IMR-90 (cell line): ENCODE measurements at regions not wholly inside any gene's neighbourhood (a gene's known extent, or its start where the extent isn't known, plus 50 kb on each side); places are given as distances from the start of the nearest gene placed in this dataset.

Experiments used
- ATAC-seq: fragments of 200-7000 bp; cut with Tn5 transposase; 2 replicates; pipeline ENCODE4 v1.9.1; 2020; ENCODE audit warnings: low read depth, mild to moderate bottlenecking, moderate library complexity
- BruUV-seq: library from RNA; stranded (reverse); fragments of 400-500 nt; replicated peaks from 2 replicates; lab custom pipeline; 2021; lab: Mats Ljungman, UMichigan
- CTCF ChIA-PET: fragments of 300-600 bp; formaldehyde crosslinking; extraction: SDS; loops from one replicate; lab custom pipeline; 2021; ENCODE audit warnings: antibody characterized with exemption; lab: Yijun Ruan, JAX
- POLR2A ChIA-PET: fragments of 300-600 bp; sonication (Branson Sonifier 250); formaldehyde crosslinking; loops from one replicate; lab custom pipeline; 2022; ENCODE audit warnings: antibody characterized with exemption; ENCODE audit not compliant: unreplicated experiment; lab: Charles Lee
- DNase-seq: peaks from one replicate; pipeline ENCODE4 v3.0.0; 2013
- H2AFZ ChIP-seq: replicated peaks from 2 replicates; pipeline ENCODE3; 2013; ENCODE audit warnings: low read length, mild to moderate bottlenecking; ENCODE audit not compliant: poor library complexity
- H2AK5ac ChIP-seq: 2 replicates; pipeline ENCODE4 v1.6.1; 2013; ENCODE audit warnings: low read depth, low read length, inconsistent platforms
- H2AK9ac ChIP-seq: replicated peaks from 2 replicates; pipeline ENCODE3; 2013; ENCODE audit warnings: mild to moderate bottlenecking, low read depth, low read length, moderate library complexity; ENCODE audit not compliant: poor library complexity
- H2BK120ac ChIP-seq: 2 replicates; pipeline ENCODE4 v1.6.1; 2013; ENCODE audit warnings: low read depth, low read length, inconsistent platforms
- H2BK15ac ChIP-seq: 3 replicates; pipeline ENCODE4 v1.6.1; 2013; ENCODE audit warnings: low read depth, low read length, inconsistent platforms
- H2BK20ac ChIP-seq: 2 replicates; pipeline ENCODE4 v1.6.1; 2013; ENCODE audit warnings: low read depth, mild to moderate bottlenecking, inconsistent platforms, low read length, moderate library complexity
- H2BK5ac ChIP-seq: 2 replicates; pipeline ENCODE4 v1.6.1; 2013; ENCODE audit warnings: mild to moderate bottlenecking, low read depth, low read length, inconsistent platforms; ENCODE audit not compliant: poor library complexity, severe bottlenecking
- H3K14ac ChIP-seq: replicated peaks from 2 replicates; pipeline ENCODE4 v1.6.1; 2013; ENCODE audit warnings: low read depth, low read length, inconsistent platforms
- H3K18ac ChIP-seq: 2 replicates; pipeline ENCODE4 v1.6.1; 2013; ENCODE audit warnings: low read depth, low read length, control low read depth
- H3K23ac ChIP-seq: 2 replicates; pipeline ENCODE4 v1.6.1; 2013; ENCODE audit warnings: low read depth, low read length, inconsistent platforms
- H3K27ac ChIP-seq: 2 replicates; pipeline ENCODE4 v1.5.1; 2013; ENCODE audit warnings: mild to moderate bottlenecking, control low read depth, low read length; ENCODE audit not compliant: insufficient read depth
- H3K27me3 ChIP-seq: 2 replicates; pipeline ENCODE4 v1.6.1; 2013; ENCODE audit warnings: low read length; ENCODE audit not compliant: control insufficient read depth, insufficient read depth
- H3K36me3 ChIP-seq: 2 replicates; pipeline ENCODE4 v1.6.1; 2013; ENCODE audit warnings: low read length, mixed read lengths; ENCODE audit not compliant: control insufficient read depth, insufficient read depth
- H3K4ac ChIP-seq: 2 replicates; pipeline ENCODE4 v1.6.1; 2013; ENCODE audit warnings: low read depth, low read length, inconsistent platforms
- H3K4me1 ChIP-seq: 2 replicates; pipeline ENCODE4 v1.6.1; 2013; ENCODE audit warnings: low read length, mixed read lengths; ENCODE audit not compliant: control insufficient read depth, insufficient read depth
- H3K4me2 ChIP-seq: 2 replicates; pipeline ENCODE4 v1.6.1; 2013; ENCODE audit warnings: low read depth, mild to moderate bottlenecking, control low read depth, low read length, moderate library complexity
- H3K4me3 ChIP-seq: 2 replicates; pipeline ENCODE4 v1.5.1; 2013; ENCODE audit warnings: low read depth, mild to moderate bottlenecking, control low read depth, low read length, moderate library complexity; ENCODE audit not compliant: insufficient read depth
- H3K56ac ChIP-seq: 2 replicates; pipeline ENCODE4 v1.6.1; 2013; ENCODE audit warnings: low read length, inconsistent platforms; ENCODE audit not compliant: insufficient read depth; ENCODE audit errors: extremely low read depth
- H3K79me1 ChIP-seq, 2 experiments: 2 replicates each; pipeline ENCODE4 v1.6.1; 2013; ENCODE audit warnings: low read length in 2 of 2, inconsistent platforms in 1 of 2, low read depth in 1 of 2
- H3K9ac ChIP-seq: 2 replicates; pipeline ENCODE4 v1.6.1; 2013; ENCODE audit warnings: low read depth, low read length, control low read depth
- H3K9me1 ChIP-seq: 2 replicates; pipeline ENCODE4 v1.6.1; 2013; ENCODE audit warnings: low read length, inconsistent platforms; ENCODE audit not compliant: insufficient read depth
- H3K9me3 ChIP-seq: 2 replicates; pipeline ENCODE4 v1.6.1; 2013; ENCODE audit warnings: low read length; ENCODE audit not compliant: control insufficient read depth, insufficient read depth
- H4K20me1 ChIP-seq: 2 replicates; pipeline ENCODE4 v1.6.1; 2013; ENCODE audit warnings: low read length, inconsistent platforms; ENCODE audit not compliant: insufficient read depth
- H4K5ac ChIP-seq: 2 replicates; pipeline ENCODE4 v1.6.1; 2013; ENCODE audit warnings: mild to moderate bottlenecking, low read depth, low read length, control low read depth
- H4K8ac ChIP-seq, 2 experiments: 2 replicates each; pipeline ENCODE4 v1.6.1; 2013; ENCODE audit warnings: low read depth in 2 of 2, low read length in 2 of 2, control low read depth in 1 of 2, inconsistent platforms in 1 of 2
- H4K91ac ChIP-seq: 2 replicates; pipeline ENCODE4 v1.6.1; 2013; ENCODE audit warnings: low read depth, low read length, inconsistent platforms; ENCODE audit not compliant: insufficient read depth
- CEBPB ChIP-seq: IDR thresholded peaks from 2 replicates; pipeline ENCODE4 v1.6.1; 2012; ENCODE audit warnings: low read depth, low read length, improper control_type of control experiment
- CTCF ChIP-seq: conservative IDR thresholded peaks from 2 replicates; pipeline ENCODE4 v1.5.1; 2012; ENCODE audit warnings: mild to moderate bottlenecking, low read depth, low read length, improper control_type of control experiment
- FOS ChIP-seq: fragments of 150-350 bp; IDR thresholded peaks from 2 replicates; pipeline ENCODE4 v1.6.1; 2016; ENCODE audit warnings: low read depth, low read length
- MAFK ChIP-seq: IDR thresholded peaks from 2 replicates; pipeline ENCODE4 v1.6.1; 2012; ENCODE audit warnings: low read depth, low read length, improper control_type of control experiment
- MXI1 ChIP-seq: IDR thresholded peaks from 2 replicates; pipeline ENCODE4 v1.6.1; 2012; ENCODE audit warnings: low read depth, mild to moderate bottlenecking, low read length, moderate library complexity, borderline replicate concordance
- RAD21 ChIP-seq: IDR thresholded peaks from 2 replicates; pipeline ENCODE4 v1.6.1; 2012; ENCODE audit warnings: low read length, improper control_type of control experiment
- RCOR1 ChIP-seq: IDR thresholded peaks from 2 replicates; pipeline ENCODE4 v1.6.1; 2012; ENCODE audit warnings: mild to moderate bottlenecking, low read length, improper control_type of control experiment; ENCODE audit not compliant: insufficient replicate concordance
- RFX5 ChIP-seq: IDR thresholded peaks from 2 replicates; pipeline ENCODE4 v1.8.0; 2012; ENCODE audit warnings: low read depth, mild to moderate bottlenecking, low read length, moderate library complexity
- USF2 ChIP-seq: fragments of 150-350 bp; IDR thresholded peaks from 2 replicates; pipeline ENCODE4 v1.6.1; 2017; ENCODE audit warnings: mild to moderate bottlenecking, antibody characterized with exemption, low read length, low read depth
- WGBS, 2 experiments: methylation state at CpG; one replicate each; pipeline versions ENCODE4 v1.1.5 to v1.1.7; 2013; ENCODE audit warnings: missing lambda C conversion rate in 2 of 2; ENCODE audit not compliant: insufficient read length in 1 of 2; ENCODE audit errors: extremely low coverage in 2 of 2; 5-methylcytosine and 5-hydroxymethylcytosine counted together
- dilution Hi-C: fragments of 300-500 bp; cut with HindIII; formaldehyde crosslinking; loops from one replicate; pipeline ENCODE4 v1.14.3; 2018; ENCODE audit warnings: low sequenced_read_pairs; ENCODE audit not compliant: unreplicated experiment
- in situ Hi-C: fragments of 300-500 bp; cut with MboI; formaldehyde crosslinking; loops from 3 replicates; pipeline ENCODE4 v1.14.3; 2019; ENCODE audit warnings: low sequenced_read_pairs, inconsistent platforms, mixed read lengths
- intact Hi-C: fragments of 100-400 bp; cut with micrococcal nuclease; formaldehyde crosslinking; loops from 2 replicates; pipeline ENCODE4 v1.10.0; 2022

GRCh38 chr10:55822096-55822495 lies 539.0 kb downstream of the ZWINT start:
- Histone ChIP-seq H3K4me2 (no peak overlapping the region), H4K91ac (no peak overlapping the region), H3K36me3 (no peaks in the 10 kb centered on the region), H4K20me1 (no peaks in the 10 kb centered on the region), H3K18ac (no peak overlapping the region), H3K4me3 (no peak overlapping the region), H2AFZ (no peak overlapping the region), H2BK120ac (no peak overlapping the region), H3K9me1 (no peaks in the 10 kb centered on the region), H2BK15ac (no peak overlapping the region), H2AK5ac (no peak overlapping the region), H2AK9ac (no peak overlapping the region), H3K14ac (no peak overlapping the region), H3K23ac (no peak overlapping the region), H3K56ac (no peak overlapping the region), H2BK20ac (no peak overlapping the region), H3K9ac (no peak overlapping the region), H3K4ac (no peak overlapping the region), H3K27me3 (no peaks in the 10 kb centered on the region), H3K27ac (no peak overlapping the region), H3K4me1 (no peaks in the 10 kb centered on the region), H2BK5ac (no peak overlapping the region), H3K9me3 (peaks cover 5% of the 10 kb centered on the region), H4K5ac (no peak overlapping the region), H4K8ac (no peak overlapping the region), H3K79me1 (no peaks in the 10 kb centered on the region)
- intact Hi-C loops (no loop called here), in situ Hi-C loops (no loop called here), dilution Hi-C loops (no loop called here)
- BruUV-seq: no TSS peak
- no CpG with 5 or more reads among the region's 1 CpG for WGBS, 2 experiments
- POLR2A ChIA-PET: no interaction called here
- ATAC-seq (no peak), DNase-seq (no peak)
- TF ChIP-seq CTCF: no peak
- no peak for TF ChIP-seq CEBPB
- no peak for TF ChIP-seq RFX5
- TF ChIP-seq USF2: no peak
- TF ChIP-seq RAD21: no peak
- no peak for TF ChIP-seq MAFK
- no peak for TF ChIP-seq FOS
- TF ChIP-seq RCOR1: no peak
- no peak for TF ChIP-seq MXI1
- CTCF ChIA-PET: no interaction called here
